Hepatocyte (in vitro differentiated cells): ENCODE measurements at regions not wholly inside any gene's neighbourhood (a gene's known extent, or its start where the extent isn't known, plus 50 kb on each side); places are given as distances from the start of the nearest gene placed in this dataset.

ENCODE experiments used
- DNase-seq: peaks from one replicate; pipeline ENCODE4 v3.0.0-alpha.2; 2016; ENCODE audit warnings: low spot score
- H2AFZ ChIP-seq: fragments of 200-600 bp; sonication (generic); 2 replicates; pipeline ENCODE4 v1.6.0; 2016; ENCODE audit warnings: antibody characterized with exemption, mild to moderate bottlenecking
- H3K27ac ChIP-seq: fragments of 200-600 bp; sonication (generic); 2 replicates; pipeline ENCODE4 v1.5.1; 2016; ENCODE audit warnings: mild to moderate bottlenecking
- H3K27me3 ChIP-seq: fragments of 200-600 bp; sonication (generic); 2 replicates; pipeline ENCODE4 v1.6.1; 2016
- H3K36me3 ChIP-seq: fragments of 200-600 bp; sonication (generic); replicated peaks from 2 replicates; pipeline ENCODE4 v1.5.1; 2016; ENCODE audit warnings: low read depth; ENCODE audit not compliant: insufficient read depth
- H3K4me1 ChIP-seq: fragments of 200-600 bp; sonication (generic); 2 replicates; pipeline ENCODE4 v1.5.1; 2016; ENCODE audit warnings: mild to moderate bottlenecking, moderate library complexity; ENCODE audit not compliant: insufficient read depth
- H3K4me2 ChIP-seq: fragments of 200-600 bp; sonication (generic); 2 replicates; pipeline ENCODE4 v1.6.0; 2016
- H3K4me3 ChIP-seq: fragments of 200-600 bp; sonication (generic); 2 replicates; pipeline ENCODE4 v1.5.1; 2016; ENCODE audit warnings: mild to moderate bottlenecking
- H3K79me2 ChIP-seq: fragments of 200-600 bp; sonication (generic); 2 replicates; pipeline ENCODE4 v1.6.0; 2017; ENCODE audit warnings: mild to moderate bottlenecking
- H3K9me2 ChIP-seq: fragments of 200-600 bp; sonication (generic); replicated peaks from 2 replicates; pipeline ENCODE4 v1.6.0; 2017; ENCODE audit warnings: mild to moderate bottlenecking; ENCODE audit not compliant: insufficient read depth
- H3K9me3 ChIP-seq: fragments of 200-600 bp; sonication (generic); 2 replicates; pipeline ENCODE4 v1.5.1; 2016; ENCODE audit warnings: low read depth, mild to moderate bottlenecking
- H4K20me1 ChIP-seq: fragments of 200-600 bp; sonication (generic); 2 replicates; pipeline ENCODE4 v1.6.0; 2016; ENCODE audit warnings: mild to moderate bottlenecking; ENCODE audit not compliant: insufficient read depth, poor library complexity, severe bottlenecking
- EZH2 ChIP-seq: fragments of 200-600 bp; sonication (generic); IDR thresholded peaks from 2 replicates; pipeline ENCODE4 v1.6.1; 2016; ENCODE audit warnings: antibody characterized with exemption, mild to moderate bottlenecking, borderline replicate concordance
- EZH2phosphoT487 ChIP-seq: fragments of 200-600 bp; sonication (generic); IDR thresholded peaks from one replicate; pipeline ENCODE4 v1.6.1; 2018; ENCODE audit warnings: antibody characterized with exemption, mild to moderate bottlenecking, low read depth, moderate library complexity; ENCODE audit not compliant: unreplicated experiment, severe bottlenecking
- WGBS: methylation state at CpG from one replicate; pipeline ENCODE4 v1.1.6; 2016; ENCODE audit warnings: low lambda C conversion rate; ENCODE audit errors: missing lambda C conversion rate; 5-methylcytosine and 5-hydroxymethylcytosine counted together
- TF ChIP-seq, protein P1 (sequence below): fragments of 200-600 bp; sonication (generic); IDR thresholded peaks from 2 replicates; pipeline ENCODE4 v1.5.1; 2016; ENCODE audit warnings: antibody characterized with exemption, mild to moderate bottlenecking; ENCODE audit not compliant: poor library complexity

DNA sequence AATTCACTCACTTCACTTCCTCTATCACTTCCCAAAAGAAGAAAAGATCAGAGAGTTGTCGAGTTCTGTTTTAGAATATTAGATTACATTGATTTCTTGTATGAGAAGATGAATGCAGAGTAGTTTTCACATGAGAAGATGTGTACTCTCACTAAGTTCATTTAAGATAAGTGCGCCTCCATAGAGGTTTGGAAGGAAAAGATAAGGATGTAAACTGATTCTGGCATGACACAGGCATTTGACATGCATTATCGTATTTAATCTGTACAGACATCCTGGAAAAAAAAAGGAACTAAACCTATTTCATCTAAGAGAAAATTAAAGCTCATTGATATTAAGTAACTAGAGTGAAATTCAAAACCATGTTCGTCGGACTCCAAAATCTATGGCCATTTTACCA, 152.2 kb upstream of the CRIM1 start:
- Histone ChIP-seq H3K79me2 (no peaks in the 10 kb centered on the region), H3K4me3 (no peak overlapping the region), H3K4me1 (no peaks in the 10 kb centered on the region), H3K27me3 (no peaks in the 10 kb centered on the region), H3K36me3 (no peaks in the 10 kb centered on the region), H2AFZ (no peak overlapping the region), H3K27ac (no peak overlapping the region), H3K9me2 (no peaks in the 10 kb centered on the region), H3K4me2 (no peak overlapping the region), H4K20me1 (no peaks in the 10 kb centered on the region), H3K9me3 (no peaks in the 10 kb centered on the region)
- TF ChIP-seq, protein P1, sequence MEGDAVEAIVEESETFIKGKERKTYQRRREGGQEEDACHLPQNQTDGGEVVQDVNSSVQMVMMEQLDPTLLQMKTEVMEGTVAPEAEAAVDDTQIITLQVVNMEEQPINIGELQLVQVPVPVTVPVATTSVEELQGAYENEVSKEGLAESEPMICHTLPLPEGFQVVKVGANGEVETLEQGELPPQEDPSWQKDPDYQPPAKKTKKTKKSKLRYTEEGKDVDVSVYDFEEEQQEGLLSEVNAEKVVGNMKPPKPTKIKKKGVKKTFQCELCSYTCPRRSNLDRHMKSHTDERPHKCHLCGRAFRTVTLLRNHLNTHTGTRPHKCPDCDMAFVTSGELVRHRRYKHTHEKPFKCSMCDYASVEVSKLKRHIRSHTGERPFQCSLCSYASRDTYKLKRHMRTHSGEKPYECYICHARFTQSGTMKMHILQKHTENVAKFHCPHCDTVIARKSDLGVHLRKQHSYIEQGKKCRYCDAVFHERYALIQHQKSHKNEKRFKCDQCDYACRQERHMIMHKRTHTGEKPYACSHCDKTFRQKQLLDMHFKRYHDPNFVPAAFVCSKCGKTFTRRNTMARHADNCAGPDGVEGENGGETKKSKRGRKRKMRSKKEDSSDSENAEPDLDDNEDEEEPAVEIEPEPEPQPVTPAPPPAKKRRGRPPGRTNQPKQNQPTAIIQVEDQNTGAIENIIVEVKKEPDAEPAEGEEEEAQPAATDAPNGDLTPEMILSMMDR = no peak
- TF ChIP-seq EZH2phosphoT487 (no peak), EZH2 (no peak)
- 95% methylated on average over 5 of the region's 5 CpGs for WGBS
- DNase-seq = no peak

DNA sequence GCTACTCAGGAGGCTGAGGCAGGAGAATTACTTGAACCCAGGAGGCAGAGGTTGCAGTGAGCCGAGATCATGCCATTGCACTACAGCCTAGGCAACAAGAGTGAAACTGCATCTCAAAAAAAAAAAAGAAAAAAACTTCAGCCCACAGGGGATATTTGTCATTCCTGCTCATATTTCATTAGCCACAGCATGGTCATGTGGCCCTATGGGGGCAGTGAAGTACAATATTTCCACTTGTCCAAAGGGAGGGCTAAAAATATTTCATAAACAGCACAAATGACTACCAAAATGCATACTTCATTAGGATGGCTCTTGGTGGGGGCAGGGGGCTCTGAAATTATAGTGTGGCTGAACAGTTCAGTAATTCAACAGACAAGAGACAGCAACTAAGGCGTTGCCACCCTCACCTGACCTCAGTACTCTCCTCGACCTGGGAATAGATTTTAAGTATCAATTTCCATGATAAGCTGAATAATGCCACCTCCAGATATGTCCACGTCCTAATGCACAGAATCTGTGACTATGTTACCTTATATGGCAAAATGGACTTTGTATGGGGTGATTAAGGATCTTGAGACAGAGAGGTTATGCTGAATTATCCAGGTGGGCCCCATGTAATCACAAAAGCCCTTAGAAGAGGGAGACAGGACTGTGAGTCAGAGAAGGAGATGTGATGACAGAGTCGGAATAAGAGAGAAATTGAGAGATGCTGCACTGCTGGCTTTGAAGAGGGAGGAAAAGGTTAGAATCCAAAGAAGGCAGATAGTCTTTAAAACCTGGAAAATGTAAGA, 158.2 kb upstream of the CRIM1 start:
- Histone ChIP-seq H3K4me2 (no peak overlapping the region), H3K36me3 (no peaks in the 10 kb centered on the region), H2AFZ (no peak overlapping the region), H3K9me3 (no peaks in the 10 kb centered on the region), H3K4me3 (no peak overlapping the region), H3K9me2 (no peaks in the 10 kb centered on the region), H3K4me1 (no peaks in the 10 kb centered on the region), H3K27me3 (no peaks in the 10 kb centered on the region), H4K20me1 (no peaks in the 10 kb centered on the region), H3K79me2 (no peaks in the 10 kb centered on the region), H3K27ac (peak overlapping the region; percentile 57)
- TF ChIP-seq EZH2 (no peak), EZH2phosphoT487 (no peak)
- TF ChIP-seq, protein P1 = no peak
- DNase-seq = peak; percentile 32
- WGBS = 71% methylated on average over 5 of the region's 5 CpGs

DNA sequence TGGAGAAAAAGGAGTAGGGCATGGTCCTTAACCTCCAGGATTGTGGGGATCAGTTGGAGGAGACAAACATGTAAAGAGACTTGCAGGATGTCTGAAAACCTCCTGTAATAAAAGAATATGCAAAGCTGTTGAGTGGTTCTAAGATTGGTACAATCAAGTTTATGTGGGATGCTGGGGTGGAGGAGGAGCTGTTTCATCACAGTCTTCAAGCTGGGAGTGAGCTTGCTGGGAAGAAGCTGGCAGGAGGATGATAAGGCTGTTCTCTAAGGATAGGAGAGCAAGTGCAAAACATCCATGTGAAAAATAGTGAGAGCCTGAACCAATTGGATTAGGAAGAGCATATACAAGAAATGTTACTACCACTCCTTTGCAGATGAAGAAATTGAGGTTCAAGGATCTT, 161.9 kb upstream of the CRIM1 start:
- no peaks in the 10 kb centered on the region for H4K20me1 ChIP-seq
- H3K4me1 ChIP-seq = no peaks in the 10 kb centered on the region
- no peak overlapping the region for H3K4me2 ChIP-seq
- H3K9me3 ChIP-seq = no peaks in the 10 kb centered on the region
- no peak overlapping the region for H3K27ac ChIP-seq
- H3K27me3 ChIP-seq = no peaks in the 10 kb centered on the region
- H3K36me3 ChIP-seq = no peaks in the 10 kb centered on the region
- H3K79me2 ChIP-seq = no peaks in the 10 kb centered on the region
- no peak overlapping the region for H2AFZ ChIP-seq
- no peak overlapping the region for H3K4me3 ChIP-seq
- no peaks in the 10 kb centered on the region for H3K9me2 ChIP-seq
- TF ChIP-seq EZH2phosphoT487 (no peak), EZH2 (no peak)
- TF ChIP-seq, protein P1 = no peak
- DNase-seq = no peak

DNA sequence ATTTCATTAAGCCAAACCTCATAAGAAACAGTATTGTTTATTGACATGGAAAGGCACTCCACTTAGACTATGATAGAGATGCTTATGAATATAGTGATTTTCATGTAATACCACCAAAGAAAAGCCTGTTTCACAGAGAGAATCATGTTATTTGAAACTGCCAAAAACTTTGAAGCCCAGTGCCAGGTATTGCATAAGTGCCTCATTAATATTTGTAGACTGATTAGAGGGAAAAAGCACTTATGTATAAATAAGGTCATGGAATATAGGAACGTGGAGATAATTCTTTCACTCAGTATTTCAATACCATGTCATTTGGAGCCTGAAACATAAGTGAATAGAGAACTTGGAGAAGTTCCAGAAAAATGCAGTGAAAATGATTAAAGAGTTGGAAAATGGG, 162.6 kb upstream of the CRIM1 start:
- Histone ChIP-seq H3K9me3 (no peaks in the 10 kb centered on the region), H3K4me1 (no peaks in the 10 kb centered on the region), H3K36me3 (no peaks in the 10 kb centered on the region), H3K9me2 (no peaks in the 10 kb centered on the region), H3K27ac (no peak overlapping the region), H2AFZ (no peak overlapping the region), H3K4me2 (no peak overlapping the region), H3K79me2 (no peaks in the 10 kb centered on the region), H3K27me3 (no peaks in the 10 kb centered on the region), H4K20me1 (no peaks in the 10 kb centered on the region), H3K4me3 (no peak overlapping the region)
- DNase-seq = no peak
- WGBS = 69% methylated on average over 1 of the region's 1 CpG
- no peak for TF ChIP-seq EZH2
- TF ChIP-seq, protein P1 = no peak
